Urothelium cell line (cell line): ENCODE measurements at regions not wholly inside any gene's neighbourhood (a gene's known extent, or its start where the extent isn't known, plus 50 kb on each side); places are given as distances from the start of the nearest gene placed in this dataset.

ENCODE experiments used
- DNase-seq: peaks from one replicate; pipeline ENCODE4 v3.0.0; 2011; ENCODE audit warnings: low spot score, mixed read lengths
- FAIRE-seq: peaks from 2 replicates; lab custom pipeline; 2011; peaks lifted over from hg19 to GRCh38; lab: Jason Lieb, UNC

- no peak for FAIRE-seq
- DNase-seq, result no peak
These were observed 386.6 kb downstream of the DIPK2A start for GRCh38 chr3:144358191-144358590.

GRCh38 chr3:144361002-144361401 lies 389.4 kb downstream of the DIPK2A start:
- no peak for FAIRE-seq
- no peak for DNase-seq

GRCh38 chr3:144362126-144362525 lies 390.5 kb downstream of the DIPK2A start:
- no peak for FAIRE-seq
- DNase-seq, result no peak

- DNase-seq (no peak), FAIRE-seq (no peak)
These were observed 392.2 kb downstream of the DIPK2A start for GRCh38 chr3:144363856-144364255.

GRCh38 chr3:144364737-144365136 lies 393.1 kb downstream of the DIPK2A start:
- no peak for DNase-seq
- FAIRE-seq, result no peak

GRCh38 chr3:144369129-144369879 lies 397.7 kb downstream of the DIPK2A start:
- DNase-seq (no peak), FAIRE-seq (no peak)

GRCh38 chr3:144375088-144375487 lies 403.5 kb downstream of the DIPK2A start:
- no peak for FAIRE-seq
- DNase-seq, result no peak

- DNase-seq, result no peak
These were observed 409.2 kb downstream of the DIPK2A start for GRCh38 chr3:144380849-144381248.

GRCh38 chr3:144381607-144382006 lies 410.0 kb downstream of the DIPK2A start:
- FAIRE-seq (no peak), DNase-seq (no peak)

More at GRCh38 chr3:144380849-144381248, 409.2 kb downstream of the DIPK2A start:
- FAIRE-seq, result no peak

GRCh38 chr3:144384241-144384979 lies 412.8 kb downstream of the DIPK2A start:
- DNase-seq (no peak), FAIRE-seq (no peak)

- FAIRE-seq (no peak), DNase-seq (no peak)
These were observed 419.2 kb downstream of the DIPK2A start for GRCh38 chr3:144390786-144391185.

GRCh38 chr3:144391236-144391635 lies 419.6 kb downstream of the DIPK2A start:
- DNase-seq (no peak), FAIRE-seq (no peak)

GRCh38 chr3:144394032-144394431 lies 422.4 kb downstream of the DIPK2A start:
- FAIRE-seq, result no peak
- DNase-seq, result no peak

- DNase-seq (no peak), FAIRE-seq (no peak)
These were observed 430.8 kb downstream of the DIPK2A start for GRCh38 chr3:144402430-144402829.

GRCh38 chr3:144403040-144403457 lies 431.4 kb downstream of the DIPK2A start:
- DNase-seq (peak; percentile 13), FAIRE-seq (no peak)

GRCh38 chr3:144407335-144407734 lies 435.7 kb downstream of the DIPK2A start:
- FAIRE-seq, result no peak
- DNase-seq, result no peak

- no peak for FAIRE-seq
- DNase-seq, result no peak
These were observed 437.7 kb downstream of the DIPK2A start for GRCh38 chr3:144409319-144409718.

- FAIRE-seq, result no peak
- DNase-seq, result no peak
These were observed 441.4 kb downstream of the DIPK2A start for GRCh38 chr3:144413068-144413467.

- FAIRE-seq, result no peak
- no peak for DNase-seq
These were observed 443.9 kb downstream of the DIPK2A start for GRCh38 chr3:144415492-144415891.

- no peak for FAIRE-seq
- DNase-seq, result no peak
These were observed 453.0 kb downstream of the DIPK2A start for GRCh38 chr3:144424606-144425005.

- FAIRE-seq (no peak), DNase-seq (no peak)
These were observed 454.7 kb downstream of the DIPK2A start for GRCh38 chr3:144426366-144426765.

- DNase-seq, result no peak
- no peak for FAIRE-seq
These were observed 455.3 kb downstream of the DIPK2A start for GRCh38 chr3:144426967-144427366.
